ENCODE measurements at regions not wholly inside any gene's neighbourhood (a gene's known extent, or its start where the extent isn't known, plus 50 kb on each side); places are given as distances from the start of the nearest gene placed in this dataset.

- TF ChIP-seq CTCF (IDR thresholded peaks at IDR 0.05 in 4 of 5, conservative IDR thresholded peaks at IDR 0.05 in 1 of 5) (no peak), POLR2A (IDR thresholded peaks at IDR 0.05) (no peak)
Measured at GRCh38 chr1:222387007-222387814, 160.7 kb downstream of the HHIPL2 start.
